COLO829 (cell line): ENCODE measurements at regions not wholly inside any gene's neighbourhood (a gene's known extent, or its start where the extent isn't known, plus 50 kb on each side); places are given as distances from the start of the nearest gene placed in this dataset.
A peak's percentile ranks its signal among the peaks of the same experiment; 100 is the strongest.
"Not testable (repeated sequence)": the region's sequence is repeated elsewhere in the genome, so short reads cannot be mapped to it uniquely, and the experiment has no call there.

Experiments
- DNase-seq: peaks from one replicate; pipeline ENCODE4 v3.0.0; 2012; ENCODE audit warnings: low spot score

DNA sequence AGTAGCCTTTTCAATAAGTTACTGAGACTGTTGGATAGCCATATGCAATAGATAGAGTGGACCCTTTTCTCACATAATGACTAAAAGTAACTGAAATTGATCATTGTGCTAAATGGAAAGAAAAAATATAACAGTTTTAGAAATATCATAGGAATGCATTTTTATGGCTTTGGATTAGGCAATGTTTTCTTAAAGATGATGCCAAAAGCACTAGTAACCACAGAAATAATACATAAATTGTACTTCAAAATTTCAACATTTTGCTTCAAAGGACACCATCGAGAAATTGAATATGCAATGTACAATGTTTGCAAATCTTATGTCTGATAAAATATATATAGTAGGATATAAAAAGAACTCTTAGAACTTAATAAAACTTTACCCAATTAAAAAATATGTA lies 1267.5 kb upstream of the CDH9 start:
- no peak for DNase-seq

DNA sequence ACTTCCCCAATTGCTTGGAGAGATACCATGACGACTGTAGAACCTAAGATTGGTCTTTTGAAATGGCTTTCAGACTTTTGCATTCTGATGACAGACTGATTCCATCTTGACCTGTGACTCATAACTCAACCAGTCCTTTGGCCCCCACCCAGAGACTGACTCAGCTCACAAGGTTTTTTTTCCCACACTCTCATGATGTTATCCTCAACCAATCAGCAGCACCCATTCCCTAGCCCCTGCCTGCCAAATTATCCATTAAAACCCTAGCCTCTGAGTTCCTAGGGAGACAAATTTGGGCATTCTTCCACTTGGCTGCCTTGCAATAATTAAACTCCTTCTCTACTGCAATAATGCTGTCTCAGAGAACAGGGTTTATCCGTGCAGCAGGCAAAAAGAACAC lies 1263.3 kb upstream of the CDH9 start:
- DNase-seq, result peak; percentile 0

DNA sequence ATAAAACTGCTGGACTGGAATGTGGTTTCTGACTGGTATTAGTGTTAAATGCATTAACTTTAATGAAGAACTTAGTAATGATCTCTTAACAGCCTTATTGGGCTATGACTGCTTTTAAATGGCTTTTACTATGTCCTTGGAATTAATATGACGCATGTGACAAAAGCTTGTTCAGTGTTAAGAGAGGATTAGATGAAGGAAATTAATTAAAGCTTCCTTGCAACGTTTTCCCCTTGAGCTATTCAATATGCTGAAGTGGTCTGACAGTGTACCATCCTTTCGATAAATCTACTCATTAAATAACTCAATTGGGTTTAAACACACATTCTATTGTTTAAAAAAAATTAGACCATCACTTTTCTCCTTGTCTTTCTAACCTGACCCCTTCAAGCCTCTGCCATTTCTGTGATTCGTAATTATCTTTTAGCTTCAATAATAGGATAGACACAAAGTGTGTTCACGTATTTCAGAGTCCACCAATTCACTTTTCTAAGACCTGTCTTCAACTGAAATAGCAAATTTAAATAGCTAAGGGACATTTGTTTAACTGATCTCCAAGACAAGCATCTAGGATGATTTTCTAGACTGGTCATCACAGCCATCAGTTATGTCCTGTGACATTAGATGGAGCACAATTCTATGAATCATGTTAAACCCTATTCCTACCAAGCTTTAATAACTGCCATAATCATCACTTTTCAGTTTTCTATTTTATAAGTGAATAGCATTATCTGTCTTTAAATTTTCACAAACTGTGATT lies 1258.0 kb upstream of the CDH9 start:
- no peak for DNase-seq

DNA sequence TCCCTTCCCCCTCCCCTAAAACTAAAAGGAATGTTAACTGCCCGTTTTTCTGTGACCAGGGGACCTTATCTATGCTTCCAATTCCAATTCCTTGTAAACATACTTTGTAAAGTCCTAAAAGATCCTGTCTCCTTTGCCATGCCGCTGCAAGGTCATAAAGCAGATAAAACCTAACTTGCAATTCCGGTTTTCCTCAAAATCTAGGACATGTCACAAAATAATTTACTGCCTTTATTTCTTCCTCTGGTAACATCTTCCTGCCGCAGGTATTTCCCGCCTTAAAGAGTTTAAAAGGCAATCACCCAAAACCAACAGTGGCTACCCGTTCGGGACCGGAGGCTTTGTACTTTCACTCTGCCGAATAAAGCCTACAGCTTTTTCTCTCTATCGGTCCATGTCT lies 1248.6 kb upstream of the CDH9 start:
- DNase-seq, result not testable (repeated sequence)

DNA sequence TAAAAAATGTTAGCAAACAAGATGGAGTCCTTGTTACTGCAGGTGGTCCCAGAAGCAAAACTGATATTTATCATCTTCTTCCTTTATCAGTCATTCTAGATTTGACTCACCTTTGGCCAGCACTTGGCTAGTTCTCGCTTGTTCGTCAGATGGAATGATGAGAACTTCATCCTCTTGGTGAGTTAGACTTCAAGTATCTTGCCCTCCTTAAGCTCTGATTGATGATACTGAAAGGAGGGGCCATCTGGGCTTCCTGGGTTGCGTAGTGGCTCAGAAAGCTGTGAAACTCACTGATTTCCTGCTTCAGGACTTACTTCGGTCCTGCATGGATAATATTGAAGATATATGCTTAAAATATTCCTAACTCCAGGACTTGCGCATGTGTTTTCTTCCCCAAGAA lies 1248.2 kb upstream of the CDH9 start:
- DNase-seq, result no peak

DNA sequence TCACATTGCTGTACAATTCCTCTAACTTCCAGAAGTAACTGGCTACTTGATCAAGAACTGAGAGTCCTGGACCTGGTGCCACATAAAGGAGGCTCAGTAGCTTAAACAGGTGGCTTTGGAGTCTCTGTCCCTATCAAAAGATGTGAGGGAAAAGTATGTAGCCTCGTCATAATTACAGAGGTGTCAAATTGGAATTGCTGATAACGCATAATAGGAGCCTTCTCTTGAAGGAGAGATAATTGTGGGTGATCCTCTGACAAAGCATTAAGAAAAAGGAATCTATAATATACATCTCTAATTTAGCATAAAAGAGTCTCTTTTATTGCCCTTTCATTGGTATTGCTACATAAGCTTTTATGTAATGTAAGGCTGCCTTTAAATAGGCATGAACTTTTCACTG lies 1246.4 kb upstream of the CDH9 start:
- DNase-seq, result no peak

DNA sequence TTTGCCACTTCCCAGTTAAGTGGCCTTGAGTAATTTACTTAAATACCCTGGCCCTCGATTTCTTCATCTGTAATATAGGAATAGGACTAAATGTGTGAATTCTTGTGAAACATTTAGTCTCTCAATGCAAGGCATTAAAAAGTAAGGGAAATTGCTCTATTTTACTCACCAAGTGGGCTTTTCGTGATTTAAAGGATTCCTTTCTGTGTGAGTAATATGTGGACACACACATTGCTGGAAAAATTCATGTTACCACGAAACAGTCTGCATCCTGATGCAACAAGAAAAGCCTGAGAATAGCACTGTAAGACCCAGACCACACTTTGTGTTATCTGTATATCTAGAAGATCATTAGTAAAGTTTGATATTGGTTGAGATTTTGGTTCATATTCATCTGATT lies 1243.0 kb upstream of the CDH9 start:
- DNase-seq, result no peak

DNA sequence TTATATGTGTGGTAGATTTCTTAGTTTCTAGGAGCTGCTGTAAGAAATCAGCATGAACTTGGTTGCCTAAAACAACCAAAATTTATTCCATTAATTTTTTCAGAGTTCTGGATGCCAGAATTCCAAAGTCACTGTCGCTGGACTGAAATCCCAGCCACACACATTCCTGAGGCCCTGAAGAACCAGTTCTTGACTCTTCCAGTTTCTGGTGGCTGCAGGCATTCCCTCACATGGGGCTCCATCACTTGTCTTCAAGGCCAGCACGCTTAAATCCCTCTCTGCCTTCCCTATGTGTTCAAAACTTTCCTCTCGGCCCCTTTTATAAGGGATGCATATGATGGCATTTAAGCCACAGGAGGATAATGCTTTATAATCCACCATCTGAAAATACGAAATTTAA lies 1237.5 kb upstream of the CDH9 start:
- no peak for DNase-seq

DNA sequence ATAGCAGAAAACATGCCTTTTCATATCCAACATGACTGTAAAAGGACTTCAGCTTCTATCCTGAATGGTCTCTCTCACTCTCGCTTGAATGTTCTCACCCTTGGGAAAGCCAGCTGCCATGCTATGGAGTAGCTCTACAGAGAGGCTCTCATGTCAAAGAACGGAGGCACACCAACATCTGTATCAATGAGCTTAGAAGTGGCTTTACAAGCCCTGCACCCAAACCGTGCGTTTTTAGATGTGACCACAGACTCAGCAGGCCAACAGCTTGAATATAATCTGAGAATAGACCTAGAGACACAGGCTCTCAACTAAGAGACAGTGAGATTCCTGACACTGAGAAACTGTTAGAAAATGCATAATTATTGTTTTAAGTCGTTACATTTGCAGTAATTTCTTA lies 1231.6 kb upstream of the CDH9 start:
- DNase-seq, result no peak

DNA sequence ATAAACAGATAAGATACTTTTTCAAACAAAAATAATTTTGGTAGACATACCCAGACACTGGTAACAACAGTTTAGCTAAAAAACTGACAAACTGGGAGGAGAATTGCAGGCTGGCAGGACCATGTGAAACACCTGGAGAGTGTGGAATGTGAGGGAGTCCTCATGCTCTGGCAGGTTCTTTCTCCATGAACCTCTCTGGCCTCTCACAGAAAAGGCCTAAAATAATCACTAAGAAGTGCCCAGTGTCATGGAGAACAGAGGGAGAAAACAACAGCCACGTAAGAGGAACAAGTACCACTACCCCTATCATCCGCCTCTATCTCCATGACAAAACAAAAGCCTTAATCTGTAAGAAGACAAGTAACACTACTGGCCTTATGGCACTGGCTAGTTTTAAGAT lies 1227.5 kb upstream of the CDH9 start:
- no peak for DNase-seq

DNA sequence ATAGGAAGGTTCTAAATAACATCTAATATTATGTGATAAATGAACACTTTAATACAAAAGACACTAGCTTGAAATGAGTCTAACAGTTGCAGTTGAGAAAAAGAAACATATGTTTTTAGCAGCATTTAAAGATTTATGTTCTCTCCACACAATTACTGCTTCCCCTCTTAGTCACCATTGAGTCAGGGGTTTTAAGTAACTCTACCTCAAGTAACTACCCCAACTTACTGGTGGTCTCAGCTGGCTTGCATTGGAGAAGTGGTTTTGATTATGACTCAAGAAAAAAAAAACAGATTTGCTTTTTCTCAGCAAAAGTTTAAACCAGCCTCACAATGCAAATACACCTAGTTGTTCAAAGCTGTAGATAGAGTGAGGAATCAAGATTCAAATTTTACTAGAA lies 1216.5 kb upstream of the CDH9 start:
- no peak for DNase-seq

DNA sequence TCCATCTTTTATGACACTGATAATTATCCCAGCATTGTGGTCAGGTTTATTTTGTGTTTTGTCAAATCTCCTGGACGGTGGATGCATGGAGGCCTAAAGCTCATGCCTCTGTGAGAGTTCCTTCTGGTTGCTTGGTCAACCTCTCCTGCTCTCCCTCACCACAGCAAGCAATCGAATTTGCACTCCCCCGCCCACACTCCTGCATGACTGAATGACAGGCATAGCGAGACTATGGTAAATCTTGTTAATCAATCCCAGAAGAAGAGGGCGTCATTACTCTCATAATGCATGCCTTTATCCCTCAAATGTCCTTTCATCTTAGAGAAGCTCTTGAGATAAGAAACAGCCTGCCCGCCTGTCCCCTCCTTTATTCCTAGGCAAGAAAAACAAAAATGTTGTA lies 1215.0 kb upstream of the CDH9 start:
- DNase-seq, result no peak

DNA sequence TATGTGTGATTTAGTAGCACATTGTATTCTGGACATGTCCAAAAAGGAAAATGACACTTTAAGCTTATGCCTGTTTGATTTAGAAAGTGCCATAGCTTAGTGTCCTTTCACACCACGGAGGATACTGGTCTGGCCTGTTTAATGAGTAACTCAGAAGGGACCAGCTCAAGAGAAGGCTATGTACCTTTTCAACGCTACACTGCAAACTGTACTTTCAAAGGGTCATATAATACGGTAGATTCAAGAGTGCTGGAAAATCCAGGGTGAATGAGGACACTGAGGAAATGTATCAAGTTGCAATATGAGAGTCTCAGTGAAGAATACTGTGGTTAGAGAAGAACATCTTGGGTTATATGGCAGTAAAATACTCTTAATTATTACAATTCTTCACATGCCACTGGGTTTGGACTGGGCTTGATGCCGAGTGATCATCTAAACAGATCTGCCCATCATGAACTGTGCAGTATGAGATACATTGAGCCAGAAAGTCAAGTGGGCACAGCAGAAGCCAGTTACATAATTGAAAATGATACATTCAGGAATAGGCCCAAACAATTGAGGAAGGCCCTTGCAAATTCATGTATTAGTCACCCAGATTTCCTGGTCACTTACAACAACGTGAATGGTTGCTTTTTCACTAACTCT lies 1211.5 kb upstream of the CDH9 start:
- DNase-seq, result no peak

DNA sequence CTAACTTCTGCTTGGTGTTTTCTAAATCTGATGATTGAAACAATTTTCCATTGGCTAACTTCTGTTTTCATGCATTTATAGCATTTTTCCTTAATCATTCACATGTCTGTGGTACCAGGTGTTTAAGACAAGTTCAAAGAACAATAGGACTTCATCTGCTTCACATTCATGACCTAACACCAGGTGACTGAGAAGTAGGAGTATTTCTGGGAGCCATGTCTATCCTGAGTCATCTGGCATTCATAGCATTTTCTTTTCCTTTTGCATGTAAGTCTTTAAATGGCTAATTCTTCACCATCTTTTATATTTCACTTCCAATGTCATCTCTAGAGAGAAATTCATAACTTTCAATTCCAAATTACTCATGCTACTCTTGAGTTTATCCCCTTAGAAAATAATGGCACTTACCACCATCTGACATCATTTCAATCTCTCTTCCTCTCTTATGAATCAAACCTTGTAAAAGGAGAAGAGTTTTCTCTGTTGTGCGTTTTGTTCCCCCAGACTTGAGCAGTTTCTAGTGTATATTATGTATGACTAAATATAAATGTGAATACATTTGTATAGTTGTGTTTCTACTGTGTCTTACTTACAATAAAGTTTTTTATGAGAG lies 1196.1 kb upstream of the CDH9 start:
- DNase-seq, result no peak

DNA sequence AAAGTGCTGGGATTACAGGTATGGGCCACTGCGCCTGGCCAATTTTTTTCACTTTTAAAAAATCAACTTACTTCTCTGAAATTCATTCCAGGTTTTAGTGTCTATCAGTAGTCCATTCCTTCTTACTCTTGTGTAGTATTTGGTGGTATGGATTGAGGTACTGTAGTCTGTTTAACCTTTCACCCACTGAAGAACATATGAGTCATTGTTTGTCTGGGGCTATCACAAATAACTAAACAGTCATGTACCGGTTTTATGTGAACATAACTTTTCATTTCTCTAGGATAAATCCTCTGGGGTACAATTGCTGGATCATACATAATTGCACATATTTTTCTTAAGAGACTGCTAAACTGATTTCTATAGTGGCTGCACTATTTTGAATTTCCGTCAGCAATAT lies 1188.0 kb upstream of the CDH9 start:
- DNase-seq, result no peak

DNA sequence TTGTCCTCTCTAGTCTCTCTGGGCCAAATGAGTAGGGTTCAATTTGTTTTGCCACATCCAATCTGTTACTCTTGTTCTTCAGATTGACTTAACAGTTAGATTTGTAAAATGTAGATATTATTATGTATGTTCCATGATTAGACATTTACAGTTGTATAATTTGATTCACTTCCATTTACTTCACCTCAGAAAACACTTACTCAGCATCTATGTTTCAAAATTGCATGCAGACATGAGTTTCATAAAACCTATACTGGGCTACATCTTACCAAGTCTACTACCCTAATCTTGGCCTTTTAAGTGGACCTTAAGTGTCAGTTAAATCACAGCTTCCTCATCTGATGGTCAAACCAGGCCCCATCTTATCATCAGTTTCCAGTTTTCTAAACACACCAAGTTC lies 1181.2 kb upstream of the CDH9 start:
- no peak for DNase-seq

DNA sequence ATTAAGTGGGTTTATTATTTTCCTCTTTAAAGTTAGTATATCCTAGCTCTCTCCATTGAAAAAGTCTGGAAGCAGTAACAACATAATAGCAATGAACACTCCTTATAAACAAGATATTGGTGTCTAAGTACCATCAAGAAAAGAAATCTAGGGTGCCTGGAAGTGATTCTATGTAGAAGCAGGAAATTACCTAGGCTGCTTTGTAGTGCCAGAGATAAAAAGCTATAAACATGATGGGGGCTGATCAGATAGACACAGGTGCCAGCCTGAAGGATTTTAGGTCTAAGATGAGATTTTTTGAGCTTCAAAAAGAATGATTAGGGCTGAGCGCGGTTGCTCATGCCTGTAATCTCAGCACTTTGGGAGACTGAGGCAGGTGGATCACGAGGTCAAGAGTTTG lies 1179.3 kb upstream of the CDH9 start:
- no peak for DNase-seq

DNA sequence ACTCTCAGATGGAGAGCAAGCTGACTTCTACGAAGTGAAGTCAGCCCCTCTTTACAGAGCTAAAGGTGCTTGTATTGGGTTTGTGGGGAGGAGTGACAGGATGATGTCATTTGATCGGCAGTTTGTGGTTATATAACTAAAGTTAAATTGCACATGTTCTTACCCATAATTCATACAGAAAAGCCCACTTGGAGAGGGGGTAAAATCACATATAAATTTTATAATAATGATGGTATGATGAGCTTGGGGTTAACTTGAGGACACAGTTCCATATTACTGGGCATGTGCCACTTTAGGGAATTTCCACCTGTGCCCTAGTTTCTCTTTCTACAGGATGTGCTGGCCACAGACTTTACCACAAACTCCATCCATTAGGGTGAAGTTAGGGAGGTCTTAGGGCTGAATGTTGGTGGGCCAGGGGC lies 1178.6 kb upstream of the CDH9 start:
- DNase-seq, result no peak

DNA sequence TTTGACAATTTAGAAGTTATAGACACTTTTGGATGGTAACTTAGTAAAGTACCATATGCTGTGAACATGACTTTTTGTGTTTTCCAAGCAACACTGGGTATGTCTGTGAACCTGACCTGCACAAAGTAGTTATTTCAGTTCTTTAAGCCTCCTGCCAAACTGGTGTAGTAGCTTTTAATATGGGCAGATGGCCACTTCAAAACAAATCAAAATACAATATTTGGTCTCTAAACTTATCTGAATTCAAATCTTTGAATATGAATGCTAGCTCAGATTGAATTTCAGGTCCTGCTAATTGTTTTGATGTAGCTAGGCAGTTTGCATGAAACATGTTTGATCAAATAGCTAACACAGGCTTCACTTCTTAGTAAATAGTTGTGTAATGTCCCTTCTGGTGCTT lies 1176.7 kb upstream of the CDH9 start:
- no peak for DNase-seq

DNA sequence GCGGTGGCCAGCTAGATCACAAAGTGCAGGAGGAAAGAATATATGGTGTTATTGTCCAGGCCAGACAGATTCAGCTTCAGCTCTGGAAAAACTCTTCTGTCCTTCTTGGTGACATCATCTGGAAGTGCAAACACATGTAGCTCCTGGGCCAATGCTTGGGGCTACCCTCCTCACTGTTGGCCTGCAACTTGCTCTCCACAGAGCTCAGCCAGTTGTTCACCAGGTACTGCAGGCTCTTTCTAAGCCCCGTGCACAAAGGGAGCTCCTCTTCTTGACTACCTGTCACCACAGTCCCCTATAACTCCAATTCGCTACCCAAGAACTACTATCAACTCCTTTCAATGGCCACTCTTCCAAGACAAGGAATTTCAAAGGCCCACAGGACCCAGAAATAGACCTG lies 1175.9 kb upstream of the CDH9 start:
- DNase-seq, result no peak

DNA sequence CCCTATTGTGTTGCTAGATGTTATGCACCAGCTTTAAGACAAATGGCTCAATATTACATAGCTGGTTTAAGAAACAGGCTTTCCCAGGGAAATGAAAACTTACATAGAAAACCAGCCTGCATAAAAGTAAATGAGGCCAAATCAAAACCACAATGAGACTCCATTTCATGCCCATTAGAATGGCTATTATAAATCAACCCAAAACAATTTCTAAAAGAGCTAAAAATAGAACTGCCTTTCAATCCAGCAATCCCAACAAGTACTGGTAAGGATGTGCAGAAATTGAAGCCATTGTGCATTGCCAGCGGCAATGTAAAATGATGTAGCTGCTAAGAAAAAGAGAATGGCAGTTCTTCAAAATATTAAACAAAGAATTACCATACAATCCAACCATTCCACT lies 1170.0 kb upstream of the CDH9 start:
- no peak for DNase-seq

DNA sequence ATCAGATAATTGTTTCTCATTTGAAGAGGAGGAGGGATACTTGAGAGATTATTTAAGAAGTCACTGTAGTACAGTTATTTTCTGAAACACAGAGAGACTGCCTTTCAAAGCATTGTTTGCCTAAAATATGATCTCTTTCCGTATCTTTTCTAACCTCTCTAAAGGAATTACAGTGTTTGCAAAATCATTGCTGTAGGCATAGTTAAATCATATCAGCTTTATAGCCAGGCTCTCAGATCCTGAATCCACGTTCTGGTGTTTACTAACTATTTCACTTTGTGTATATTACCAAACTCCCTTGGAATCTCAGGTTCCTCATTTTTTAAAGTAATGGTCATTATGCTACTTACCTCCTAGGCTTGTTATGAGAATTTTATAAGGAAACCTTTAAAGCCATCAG lies 1151.6 kb upstream of the CDH9 start:
- no peak for DNase-seq

DNA sequence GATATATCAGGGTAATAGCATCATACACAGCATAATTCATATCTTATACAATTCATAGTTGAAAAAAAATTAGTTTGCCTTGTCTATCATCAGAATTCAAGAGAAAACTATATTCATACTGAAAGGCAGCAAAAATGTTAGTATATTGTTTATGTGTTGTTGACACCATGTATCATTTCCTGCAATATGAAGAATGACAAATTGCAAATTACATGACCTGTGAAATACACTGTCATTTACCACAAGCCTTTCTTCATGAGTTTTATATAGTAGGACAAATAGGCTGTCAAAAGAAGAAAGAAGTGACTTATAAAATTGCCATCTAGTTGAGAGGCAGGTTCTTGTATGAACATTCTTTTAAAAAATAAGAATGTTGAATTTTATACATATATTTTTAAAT lies 1136.3 kb upstream of the CDH9 start:
- DNase-seq, result no peak

DNA sequence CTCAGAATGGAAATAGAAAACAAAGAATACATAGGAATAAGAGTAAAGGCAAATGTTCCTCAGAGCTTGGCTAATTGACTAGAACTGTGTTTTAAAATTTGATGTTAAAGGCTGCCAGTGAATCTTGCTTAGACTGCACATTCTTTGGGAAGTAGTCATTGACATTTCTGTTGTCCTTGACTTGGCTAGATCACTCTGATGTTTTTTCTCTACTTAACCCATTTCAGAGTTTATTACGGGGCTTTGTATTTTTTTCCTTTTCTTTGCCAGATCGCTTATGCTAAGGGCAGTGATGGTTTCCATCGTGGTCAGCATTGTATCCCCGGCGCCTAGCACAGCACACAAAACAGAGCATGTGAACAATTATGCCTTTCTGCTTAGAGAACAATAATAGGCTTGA lies 1126.7 kb upstream of the CDH9 start:
- peak; percentile 1 for DNase-seq
